ENCODE measurements at regions not wholly inside any gene's neighbourhood (a gene's known extent, or its start where the extent isn't known, plus 50 kb on each side); places are given as distances from the start of the nearest gene placed in this dataset.

- TF ChIP-seq CTCF (IDR thresholded peaks at IDR 0.05 in 4 of 5, conservative IDR thresholded peaks at IDR 0.05 in 1 of 5), result no peak
- TF ChIP-seq POLR2A (IDR thresholded peaks at IDR 0.05), result no peak
Measured at GRCh38 chr2:176540995-176541394, 271.8 kb downstream of the MTX2 start.
